HepG2 (cell line): ENCODE measurements at regions not wholly inside any gene's neighbourhood (a gene's known extent, or its start where the extent isn't known, plus 50 kb on each side); places are given as distances from the start of the nearest gene placed in this dataset.

Experiments
- ATAC-seq: fragments of 200-7000 bp; cut with Tn5 transposase; 3 replicates; pipeline ENCODE4 v1.9.1; 2020; ENCODE audit warnings: mild to moderate bottlenecking, moderate library complexity
- BruUV-seq: library from RNA; stranded (reverse); fragments of 400-500 nt; replicated peaks from 2 replicates; lab custom pipeline; 2021; lab: Mats Ljungman, UMichigan
- CTCF ChIA-PET: fragments of 300-600 bp; formaldehyde crosslinking; extraction: SDS; loops from one replicate; lab custom pipeline; 2021; ENCODE audit warnings: low total read pairs, inconsistent platforms, low intra/inter-chr PET ratio; lab: Yijun Ruan, JAX
- POLR2A ChIA-PET: fragments of 350-600 bp; sonication (Branson Sonifier 250); formaldehyde crosslinking; loops from one replicate; lab custom pipeline; 2020; ENCODE audit warnings: antibody characterized with exemption, inconsistent platforms; lab: Yijun Ruan, JAX
- DNase-seq: peaks from one replicate; pipeline ENCODE4 v3.0.0-alpha.2; 2015; ENCODE audit warnings: low spot score
- FAIRE-seq: peaks from 3 replicates; lab custom pipeline; 2011; peaks lifted over from hg19 to GRCh38; lab: Jason Lieb, UNC
- H2AFZ ChIP-seq: one replicate; pipeline ENCODE4 v1.6.1; 2011; ENCODE audit warnings: low read length, inconsistent platforms
- H3K27ac ChIP-seq: fragments of 300-600 bp; 3 replicates; pipeline ENCODE4 v1.8.0; 2011; ENCODE audit warnings: mixed run types, mild to moderate bottlenecking, mixed read lengths, low read length, inconsistent platforms; ENCODE audit not compliant: insufficient read depth; ENCODE audit errors: extremely low read length
- H3K27me3 ChIP-seq, 2 experiments: fragments of 200-600 bp in 1 of 2; 2 replicates in 1 of 2; 3 replicates in 1 of 2; pipeline versions ENCODE4 v1.6.0 to v1.8.0; 2011; ENCODE audit warnings: low read length in 2 of 2, mild to moderate bottlenecking in 2 of 2, moderate library complexity in 2 of 2, inconsistent platforms in 1 of 2; ENCODE audit not compliant: insufficient read depth in 2 of 2, control insufficient read depth in 1 of 2
- H3K36me3 ChIP-seq, 2 experiments: fragments of 200-600 bp in 1 of 2; replicated peaks in 1 of 2; 2 replicates in 1 of 2; 3 replicates in 1 of 2; pipeline versions ENCODE4 v1.5.1 to v1.8.0; 2011; ENCODE audit warnings: low read length in 2 of 2, inconsistent platforms in 1 of 2; ENCODE audit not compliant: insufficient read depth in 2 of 2, control insufficient read depth in 1 of 2
- H3K4me1 ChIP-seq: 2 replicates; pipeline ENCODE4 v1.5.1; 2012; ENCODE audit warnings: low read length, inconsistent platforms; ENCODE audit not compliant: insufficient read depth
- H3K4me2 ChIP-seq: 2 replicates; pipeline ENCODE4 v1.6.0; 2011; ENCODE audit warnings: low read depth, low read length, inconsistent platforms
- H3K4me3 ChIP-seq, 3 experiments: fragments of 200-600 bp in 1 of 3; sonication (generic), shearing (Covaris generic) in 1 of 3; replicated peaks in 1 of 3; 2 replicates each; pipeline ENCODE4 v1.5.1; 2011 to 2016; ENCODE audit warnings: low read length in 3 of 3, inconsistent platforms in 2 of 3, low read depth in 2 of 3, mild to moderate bottlenecking in 2 of 3, control low read depth in 1 of 3, mixed read lengths in 1 of 3; ENCODE audit not compliant: insufficient read depth in 1 of 3
- H3K79me2 ChIP-seq: one replicate; pipeline ENCODE4 v1.6.1; 2011; ENCODE audit warnings: low read length, inconsistent platforms; ENCODE audit not compliant: insufficient read depth
- H3K9ac ChIP-seq: 2 replicates; pipeline ENCODE4 v1.6.0; 2011; ENCODE audit warnings: mild to moderate bottlenecking, low read depth, low read length, inconsistent platforms; ENCODE audit not compliant: insufficient read depth
- H3K9me3 ChIP-seq: 2 replicates; pipeline ENCODE4 v1.5.1; 2012; ENCODE audit warnings: mild to moderate bottlenecking, low read length
- H4K20me1 ChIP-seq: 2 replicates; pipeline ENCODE4 v1.6.0; 2011; ENCODE audit warnings: inconsistent platforms, mild to moderate bottlenecking, low read length, moderate library complexity; ENCODE audit not compliant: insufficient read depth
- ATF7-NPFF ChIP-seq: sonication (generic); formaldehyde crosslinking; IDR thresholded peaks from 2 replicates; pipeline ENCODE4 v1.8.1; 2023; ENCODE audit warnings: mild to moderate bottlenecking, low read depth, missing genetic modification reagents, moderate library complexity
- HDAC2 ChIP-seq: sonication (generic); formaldehyde crosslinking; IDR thresholded peaks from 2 replicates; pipeline ENCODE4 v1.4.0; 2020; ENCODE audit warnings: missing genetic modification reagents
- HMG20A ChIP-seq: IDR thresholded peaks from 2 replicates; pipeline ENCODE4 v1.6.1; 2016; ENCODE audit warnings: borderline replicate concordance
- HNRNPH1 ChIP-seq: fragments of 200-400 bp; formaldehyde crosslinking; optimal IDR thresholded peaks from 2 replicates; pipeline ENCODE3; 2017; ENCODE audit warnings: mild to moderate bottlenecking, low read depth, low read length
- MAZ ChIP-seq, 2 experiments: sonication (generic) in 1 of 2; formaldehyde crosslinking in 1 of 2; IDR thresholded peaks; 2 replicates each; pipeline versions ENCODE4 v1.5.0 to v1.6.1; 2012 to 2020; ENCODE audit warnings: low read depth in 2 of 2, mild to moderate bottlenecking in 2 of 2, borderline replicate concordance in 1 of 2, improper control_type of control experiment in 1 of 2, low read length in 1 of 2, missing genetic modification reagents in 1 of 2, moderate library complexity in 1 of 2
- MTF1 ChIP-seq: sonication (generic); formaldehyde crosslinking; IDR thresholded peaks from 2 replicates; pipeline ENCODE4 v1.5.0; 2020; ENCODE audit warnings: missing genetic modification reagents
- RARA ChIP-seq: IDR thresholded peaks from 2 replicates; pipeline ENCODE4 v1.6.1; 2016; ENCODE audit warnings: missing genetic modification reagents, missing compliant biosample characterization
- SALL2 ChIP-seq: sonication (generic); formaldehyde crosslinking; IDR thresholded peaks from 2 replicates; pipeline ENCODE4 v1.8.1; 2023; ENCODE audit warnings: mild to moderate bottlenecking, missing genetic modification reagents, inconsistent platforms
- SOX13 ChIP-seq, 3 experiments: fragments of 450-650 bp in 1 of 3; sonication (generic) in 1 of 3; formaldehyde crosslinking in 1 of 3; IDR thresholded peaks in 2 of 3; conservative IDR thresholded peaks in 1 of 3; 2 replicates each; pipeline versions ENCODE4 v1.5.0 to v1.6.1; 2016 to 2020; ENCODE audit warnings: antibody characterized with exemption in 1 of 3, mild to moderate bottlenecking in 1 of 3, missing compliant biosample characterization in 1 of 3, missing genetic modification reagents in 1 of 3, moderate library complexity in 1 of 3
- TFE3 ChIP-seq: IDR thresholded peaks from 2 replicates; pipeline ENCODE4 v1.6.1; 2016
- TP53 ChIP-seq: sonication (generic); formaldehyde crosslinking; conservative IDR thresholded peaks from 2 replicates; pipeline ENCODE4 v1.4.0; 2020; ENCODE audit warnings: missing genetic modification reagents
- ZNF232 ChIP-seq: sonication (generic); formaldehyde crosslinking; IDR thresholded peaks from 2 replicates; pipeline ENCODE4 v1.4.0; 2020; ENCODE audit warnings: missing genetic modification reagents, borderline replicate concordance
- ZNF546 ChIP-seq: sonication (generic); formaldehyde crosslinking; conservative IDR thresholded peaks from 2 replicates; pipeline ENCODE4 v1.8.1; 2023; ENCODE audit warnings: mild to moderate bottlenecking, missing genetic modification reagents
- ZNF670 ChIP-seq: sonication (generic); formaldehyde crosslinking; IDR thresholded peaks from 2 replicates; pipeline ENCODE4 v1.8.0; 2022; ENCODE audit warnings: mild to moderate bottlenecking, missing genetic modification reagents, borderline replicate concordance
- ZNF790 ChIP-seq: sonication (generic); formaldehyde crosslinking; IDR thresholded peaks from 2 replicates; pipeline ENCODE4 v1.8.0; 2022; ENCODE audit warnings: missing genetic modification reagents, mild to moderate bottlenecking, borderline replicate concordance
- ZNF839 ChIP-seq: sonication (generic); formaldehyde crosslinking; IDR thresholded peaks from 2 replicates; pipeline ENCODE4 v1.4.0; 2020; ENCODE audit warnings: missing genetic modification reagents, mild to moderate bottlenecking, borderline replicate concordance
- ZNF850 ChIP-seq: sonication (generic); formaldehyde crosslinking; conservative IDR thresholded peaks from 2 replicates; pipeline ENCODE4 v1.9.0; 2021; ENCODE audit warnings: mild to moderate bottlenecking, missing genetic modification reagents
- ZSCAN29 ChIP-seq: sonication (generic); formaldehyde crosslinking; conservative IDR thresholded peaks from 2 replicates; pipeline ENCODE4 v1.4.0; 2020; ENCODE audit warnings: mild to moderate bottlenecking, missing genetic modification reagents
- WGBS: methylation state at CpG from one replicate; pipeline ENCODE4 v1.1.6; 2017; ENCODE audit warnings: low lambda C conversion rate; 5-methylcytosine and 5-hydroxymethylcytosine counted together
- in situ Hi-C: cut with HindIII; loops from 2 replicates; pipeline ENCODE4 v1.10.0; 2017; ENCODE audit warnings: low pct_unique_long_range_greater_than_20kb; ENCODE audit not compliant: extremely low pct_ligation_motif_present
- intact Hi-C: fragments of 100-400 bp; cut with micrococcal nuclease; formaldehyde crosslinking; loops from one replicate; pipeline ENCODE4 v1.10.0; 2022; ENCODE audit not compliant: unreplicated experiment
- TF ChIP-seq, protein P1 (sequence below): sonication (generic); formaldehyde crosslinking; conservative IDR thresholded peaks from 2 replicates; pipeline ENCODE4 v1.4.0; 2020; ENCODE audit warnings: missing genetic modification reagents

- no peak for TF ChIP-seq TP53 (CRISPR knock-in tag)
These were observed 315.6 kb downstream of the HRH4 start (continued) for GRCh38 chr18:24776019-24776418.

- Histone ChIP-seq H3K4me2 (no peak overlapping the region), H3K9ac (no peak overlapping the region), H3K4me1 (no peaks in the 10 kb centered on the region), H3K36me3 (no peaks in the 10 kb centered on the region), H4K20me1 (no peaks in the 10 kb centered on the region), H3K9me3 (peaks cover 7% of the 10 kb centered on the region; the same call in 1 of the 2 replicates), H3K27ac (no peak overlapping the region), H3K79me2 (no peaks in the 10 kb centered on the region), H2AFZ (no peak overlapping the region), H3K4me3 (no peak overlapping the region), H3K27me3 (no peaks in the 10 kb centered on the region; a peak in 1 of 5 replicates)
- ATAC-seq (no peak), FAIRE-seq (no peak), DNase-seq (no peak)
- in situ Hi-C loops (no loop called here), intact Hi-C loops (no loop called here)
- TF ChIP-seq MTF1 (CRISPR knock-in tag) (no peak), HDAC2 (CRISPR knock-in tag) (no peak), HMG20A (no peak), ZNF790 (CRISPR knock-in tag) (no peak), ATF7-NPFF (CRISPR knock-in tag) (no peak), SOX13 (IDR thresholded peaks at IDR 0.05) (no peak), SOX13 (CRISPR knock-in tag; conservative IDR thresholded peaks at IDR 0.05 in 1 of 2, IDR thresholded peaks at IDR 0.05 in 1 of 2) (no peak), ZNF850 (CRISPR knock-in tag) (no peak), HNRNPH1 (no peak), ZSCAN29 (CRISPR knock-in tag) (no peak), SALL2 (CRISPR knock-in tag) (no peak), TFE3 (CRISPR knock-in tag) (no peak), ZNF546 (CRISPR knock-in tag) (no peak), ZNF232 (CRISPR knock-in tag) (no peak), ZNF670 (CRISPR knock-in tag) (no peak), RARA (CRISPR knock-in tag) (no peak), ZNF839 (no peak), MAZ (IDR thresholded peaks at IDR 0.05; ENCODE audit: borderline replicate concordance, low read depth, low read length) (no peak), MAZ (CRISPR knock-in tag; IDR thresholded peaks at IDR 0.05; ENCODE audit: low read depth) (no peak)
- TF ChIP-seq, protein P1, sequence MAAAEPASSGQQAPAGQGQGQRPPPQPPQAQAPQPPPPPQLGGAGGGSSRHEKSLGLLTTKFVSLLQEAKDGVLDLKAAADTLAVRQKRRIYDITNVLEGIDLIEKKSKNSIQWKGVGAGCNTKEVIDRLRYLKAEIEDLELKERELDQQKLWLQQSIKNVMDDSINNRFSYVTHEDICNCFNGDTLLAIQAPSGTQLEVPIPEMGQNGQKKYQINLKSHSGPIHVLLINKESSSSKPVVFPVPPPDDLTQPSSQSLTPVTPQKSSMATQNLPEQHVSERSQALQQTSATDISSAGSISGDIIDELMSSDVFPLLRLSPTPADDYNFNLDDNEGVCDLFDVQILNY (CRISPR knock-in tag): no peak
- CTCF ChIA-PET: no interaction called here
- POLR2A ChIA-PET: no interaction called here
- WGBS: 0% methylated on average over 6 of the region's 6 CpGs
- BruUV-seq: no TSS peak
These were observed 318.5 kb downstream of the HRH4 start for GRCh38 chr18:24778810-24779418.
